Activated CD4-positive, alpha-beta T cell treated with anti-CD3 and anti-CD28 coated beads, Interleukin-2, amount 50 U/mL, for 16 hours (primary cell): ENCODE measurements at regions not wholly inside any gene's neighbourhood (a gene's known extent, or its start where the extent isn't known, plus 50 kb on each side); places are given as distances from the start of the nearest gene placed in this dataset.

ENCODE experiments used
- DNase-seq: peaks from one replicate; pipeline ENCODE4 v3.0.0-alpha.2; 2020

DNA sequence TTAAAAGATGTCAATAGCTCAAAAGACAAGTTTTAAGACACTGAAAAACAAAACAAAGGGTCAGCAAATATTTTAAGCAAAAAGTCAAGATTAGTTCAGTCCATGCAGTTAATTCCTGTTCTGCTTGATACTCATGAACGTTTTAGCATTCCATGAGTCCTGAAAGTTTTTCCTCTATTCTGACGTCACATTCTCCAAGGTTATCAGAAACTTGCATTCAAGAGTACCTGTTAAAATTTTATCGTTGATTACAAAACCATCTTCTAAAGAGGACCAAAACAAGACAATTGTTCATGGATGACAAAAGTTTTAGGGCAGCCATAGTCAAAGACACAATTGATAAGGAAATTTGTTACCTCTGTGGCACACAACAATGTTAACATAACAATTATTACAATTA is 52.5 kb upstream of the VOPP1 start:
- no peak for DNase-seq

DNA sequence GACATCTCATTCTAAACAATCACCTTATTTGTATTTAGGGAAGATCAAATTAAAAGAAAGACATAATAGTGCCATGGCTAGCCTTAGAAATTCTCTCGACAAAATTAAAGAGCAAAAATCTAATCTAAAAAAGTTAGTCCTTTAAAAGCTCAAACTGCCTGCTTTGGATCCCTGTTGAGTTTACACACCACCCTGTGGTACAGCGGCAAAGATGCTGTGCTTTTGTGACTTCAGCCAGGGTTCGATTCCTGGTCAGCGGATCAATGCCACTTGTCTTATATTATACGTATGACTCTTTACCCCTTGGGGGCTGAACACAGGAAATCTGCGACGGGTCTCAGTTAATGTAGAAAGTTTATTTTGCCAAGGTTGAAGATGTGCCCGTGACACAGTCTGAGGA is 51.3 kb upstream of the VOPP1 start:
- no peak for DNase-seq

DNA sequence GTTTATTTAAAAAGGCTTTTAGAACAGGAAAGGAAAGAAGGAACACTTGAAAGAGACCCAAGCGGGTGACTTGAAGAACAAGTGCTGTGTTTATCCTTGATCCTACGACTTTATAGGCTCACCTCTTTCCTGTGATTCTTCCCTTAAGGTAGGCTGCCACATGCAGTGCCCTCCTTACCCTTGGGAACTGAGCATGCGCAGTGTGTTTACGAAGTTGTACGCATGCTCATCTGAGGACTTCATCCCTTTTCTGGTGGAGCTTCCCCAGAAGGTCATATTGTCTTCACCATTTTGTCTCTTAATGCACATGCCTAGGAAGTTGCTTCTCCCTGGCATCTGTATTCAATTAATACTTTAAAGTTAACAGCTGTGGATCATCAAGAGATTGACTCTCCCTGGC is 49.9 kb upstream of the VOPP1 start:
- no peak for DNase-seq
